A549 (cell line): ENCODE measurements at regions not wholly inside any gene's neighbourhood (a gene's known extent, or its start where the extent isn't known, plus 50 kb on each side); places are given as distances from the start of the nearest gene placed in this dataset.
"Not testable (repeated sequence)": the region's sequence is repeated elsewhere in the genome, so short reads cannot be mapped to it uniquely, and the experiment has no call there.

Experiments
- ATAC-seq, 2 experiments: fragments of 200-7000 bp in 1 of 2; fragments of >200 bp in 1 of 2; cut with Nextera tagmentation in 1 of 2; cut with Tn5 transposase in 1 of 2; 3 replicates each; pipeline versions ENCODE4 v1.8.0 to v1.9.1; 2018 to 2020; ENCODE audit warnings: mild to moderate bottlenecking in 1 of 2, moderate library complexity in 1 of 2
- CTCF ChIA-PET: fragments of 300-600 bp; sonication (Branson Sonifier 250); formaldehyde crosslinking; extraction: SDS; loops from one replicate; lab custom pipeline; 2021; ENCODE audit warnings: antibody characterized with exemption, inconsistent platforms; lab: Yijun Ruan, JAX
- POLR2A ChIA-PET: fragments of 350-600 bp; formaldehyde crosslinking; extraction: SDS; loops from one replicate; lab custom pipeline; 2021; ENCODE audit warnings: antibody characterized with exemption, inconsistent platforms; lab: Yijun Ruan, JAX
- DNase-seq, 2 experiments: peaks; one replicate each; pipeline versions ENCODE4 v3.0.0 to v3.0.0-alpha.2; 2011 to 2016; ENCODE audit warnings: low read depth in 1 of 2, low spot score in 1 of 2
- FAIRE-seq: peaks from 2 replicates; lab custom pipeline; 2011; peaks lifted over from hg19 to GRCh38; lab: Jason Lieb, UNC
- H3K27ac ChIP-seq, 2 experiments: fragments of >200 bp; sonication (Bioruptor Twin); formaldehyde crosslinking; 3 replicates each; pipeline ENCODE4 v1.5.1; 2016 to 2017
- H3K4me1 ChIP-seq: fragments of >200 bp; sonication (Bioruptor Twin); formaldehyde crosslinking; 3 replicates; pipeline ENCODE4 v1.6.1; 2016
- H3K4me2 ChIP-seq: fragments of >200 bp; sonication (Bioruptor Twin); formaldehyde crosslinking; 3 replicates; pipeline ENCODE4 v1.6.1; 2016
- H3K4me3 ChIP-seq: fragments of >200 bp; sonication (Bioruptor Twin); formaldehyde crosslinking; 3 replicates; pipeline ENCODE4 v1.5.1; 2016
- H3K9me3 ChIP-seq: fragments of >200 bp; sonication (Bioruptor Twin); formaldehyde crosslinking; 3 replicates; pipeline ENCODE4 v1.6.1; 2016
- EHMT2 ChIP-seq: fragments of 200-600 bp; sonication (generic); IDR thresholded peaks from 2 replicates; pipeline ENCODE4 v1.6.1; 2016; ENCODE audit warnings: antibody characterized with exemption, low read depth, mild to moderate bottlenecking, moderate library complexity
- ESRRA ChIP-seq: fragments of 150-350 bp; IDR thresholded peaks from 2 replicates; pipeline ENCODE4 v1.6.1; 2014; ENCODE audit warnings: mild to moderate bottlenecking, low read length, borderline replicate concordance
- FOSB ChIP-seq: fragments of 250-450 bp; sonication (Bioruptor Pico); IDR thresholded peaks from 2 replicates; pipeline ENCODE4 v1.5.0; 2020; ENCODE audit warnings: mild to moderate bottlenecking, moderate library complexity
- MAFK ChIP-seq: fragments of 450-650 bp; IDR thresholded peaks from 2 replicates; pipeline ENCODE4 v1.6.1; 2014; ENCODE audit not compliant: partially characterized antibody
- NFE2L2 ChIP-seq: fragments of 150-350 bp; conservative IDR thresholded peaks from 2 replicates; pipeline ENCODE4 v1.6.1; 2014; ENCODE audit warnings: low read length
- NPAS2 ChIP-seq: fragments of 250-450 bp; sonication (Bioruptor Pico); IDR thresholded peaks from 2 replicates; pipeline ENCODE4 v1.8.0; 2022; ENCODE audit warnings: mild to moderate bottlenecking, moderate library complexity, borderline replicate concordance
- NR3C1 ChIP-seq: fragments of >200 bp; sonication (Bioruptor Twin); formaldehyde crosslinking; IDR thresholded peaks from 3 replicates; pipeline ENCODE4 v1.6.1; 2017
- RAD21 ChIP-seq, 2 experiments: fragments of >200 bp in 1 of 2; sonication (Bioruptor Twin) in 1 of 2; formaldehyde crosslinking in 1 of 2; IDR thresholded peaks in 1 of 2; conservative IDR thresholded peaks in 1 of 2; 2 replicates in 1 of 2; 3 replicates in 1 of 2; pipeline ENCODE4 v1.6.1; 2012 to 2018; ENCODE audit warnings: inconsistent platforms in 1 of 2
- RNF2 ChIP-seq: fragments of 200-600 bp; sonication (generic); IDR thresholded peaks from 2 replicates; pipeline ENCODE4 v1.6.1; 2016; ENCODE audit warnings: low read depth, mild to moderate bottlenecking, antibody characterized with exemption, moderate library complexity, borderline replicate concordance
- TFCP2L1 ChIP-seq: fragments of 250-450 bp; sonication (Bioruptor Pico); IDR thresholded peaks from 2 replicates; pipeline ENCODE4 v1.5.0; 2021; ENCODE audit warnings: mild to moderate bottlenecking
- TP53 ChIP-seq: fragments of 250-450 bp; sonication (Bioruptor Pico); IDR thresholded peaks from 2 replicates; pipeline ENCODE4 v1.5.0; 2021; ENCODE audit warnings: mild to moderate bottlenecking, moderate library complexity
- ZC3H11A ChIP-seq: fragments of 450-650 bp; IDR thresholded peaks from 2 replicates; pipeline ENCODE4 v1.6.1; 2014; ENCODE audit warnings: antibody characterized with exemption, mild to moderate bottlenecking
- ZFP36 ChIP-seq: fragments of 450-650 bp; IDR thresholded peaks from 2 replicates; pipeline ENCODE4 v1.6.1; 2014; ENCODE audit warnings: borderline replicate concordance; ENCODE audit not compliant: partially characterized antibody
- ZNF302 ChIP-seq: fragments of 250-450 bp; sonication (Bioruptor Pico); IDR thresholded peaks from 2 replicates; pipeline ENCODE4 v1.9.0; 2021; ENCODE audit warnings: inconsistent platforms, mild to moderate bottlenecking, moderate library complexity
- WGBS: methylation state at CpG from one replicate; pipeline ENCODE4 v1.1.6; 2017; ENCODE audit errors: missing lambda C conversion rate; 5-methylcytosine and 5-hydroxymethylcytosine counted together
- TF ChIP-seq, protein P1 (sequence below): fragments of 250-450 bp; sonication (Bioruptor Pico); IDR thresholded peaks from 2 replicates; pipeline ENCODE4 v1.5.0; 2020; ENCODE audit warnings: low read depth, mild to moderate bottlenecking, moderate library complexity
- TF ChIP-seq, protein P2 (sequence below): fragments of >200 bp; sonication (Bioruptor Twin); formaldehyde crosslinking; IDR thresholded peaks from 2 replicates; pipeline ENCODE4 v1.6.1; 2016
- TF ChIP-seq, protein P3 (sequence below): fragments of 450-650 bp; IDR thresholded peaks from 2 replicates; pipeline ENCODE4 v1.6.1; 2014; ENCODE audit warnings: antibody characterized with exemption
- TF ChIP-seq, protein P4 (sequence below): IDR thresholded peaks from 2 replicates; pipeline ENCODE4 v1.6.1; 2012; ENCODE audit warnings: low read depth, borderline replicate concordance

DNA sequence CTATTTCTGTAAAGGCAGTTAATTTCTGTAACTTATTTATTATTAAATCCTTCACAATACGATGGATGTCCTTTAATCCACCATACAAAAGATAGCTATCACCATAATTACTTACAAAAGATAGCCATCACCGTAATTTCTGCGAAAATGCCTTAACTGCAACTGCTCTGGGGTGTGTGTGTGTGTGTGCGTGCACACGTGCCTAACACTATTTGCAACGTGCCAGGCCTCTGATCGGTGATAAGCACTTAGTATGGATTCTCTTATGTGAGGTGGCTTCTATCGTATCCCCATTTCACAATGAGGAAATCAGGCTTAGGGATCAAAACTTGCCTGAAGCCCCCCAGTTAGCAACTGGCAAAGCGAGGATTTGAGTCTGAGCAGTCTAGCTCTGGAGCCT is 67.1 kb upstream of the RBM24 start (continued):
- TF ChIP-seq, protein P1, sequence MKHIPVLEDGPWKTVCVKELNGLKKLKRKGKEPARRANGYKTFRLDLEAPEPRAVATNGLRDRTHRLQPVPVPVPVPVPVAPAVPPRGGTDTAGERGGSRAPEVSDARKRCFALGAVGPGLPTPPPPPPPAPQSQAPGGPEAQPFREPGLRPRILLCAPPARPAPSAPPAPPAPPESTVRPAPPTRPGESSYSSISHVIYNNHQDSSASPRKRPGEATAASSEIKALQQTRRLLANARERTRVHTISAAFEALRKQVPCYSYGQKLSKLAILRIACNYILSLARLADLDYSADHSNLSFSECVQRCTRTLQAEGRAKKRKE (CRISPR knock-in tag): no peak

DNA sequence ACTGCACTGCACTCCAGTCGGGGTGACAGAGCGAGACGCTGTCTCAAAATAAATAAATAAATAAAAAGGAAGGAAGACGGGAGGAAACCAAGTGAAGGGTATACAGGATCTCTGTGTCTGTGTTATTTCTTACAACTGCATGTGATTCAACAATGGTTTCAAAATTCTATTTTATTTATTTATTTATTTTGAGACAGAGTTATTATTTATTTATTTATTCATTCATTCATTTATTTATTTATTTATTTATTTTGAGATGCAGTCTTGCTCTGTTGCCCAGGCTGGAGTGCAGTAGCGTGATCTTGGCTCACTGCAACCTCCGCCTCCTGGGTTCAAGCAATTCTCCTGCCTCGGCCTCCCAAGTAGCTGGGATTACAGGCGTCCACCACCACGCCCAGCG is 64.2 kb upstream of the RBM24 start:
- POLR2A ChIA-PET, H3K9me3 ChIP-seq, FAIRE-seq, H3K4me1 ChIP-seq, H3K4me3 ChIP-seq, CTCF ChIA-PET, H3K27ac ChIP-seq, H3K4me2 ChIP-seq, DNase-seq, ATAC-seq: not testable (repeated sequence)
- 88% methylated on average over 10 of the region's 10 CpGs for WGBS
- peak; percentile 95 for TF ChIP-seq ZC3H11A

DNA sequence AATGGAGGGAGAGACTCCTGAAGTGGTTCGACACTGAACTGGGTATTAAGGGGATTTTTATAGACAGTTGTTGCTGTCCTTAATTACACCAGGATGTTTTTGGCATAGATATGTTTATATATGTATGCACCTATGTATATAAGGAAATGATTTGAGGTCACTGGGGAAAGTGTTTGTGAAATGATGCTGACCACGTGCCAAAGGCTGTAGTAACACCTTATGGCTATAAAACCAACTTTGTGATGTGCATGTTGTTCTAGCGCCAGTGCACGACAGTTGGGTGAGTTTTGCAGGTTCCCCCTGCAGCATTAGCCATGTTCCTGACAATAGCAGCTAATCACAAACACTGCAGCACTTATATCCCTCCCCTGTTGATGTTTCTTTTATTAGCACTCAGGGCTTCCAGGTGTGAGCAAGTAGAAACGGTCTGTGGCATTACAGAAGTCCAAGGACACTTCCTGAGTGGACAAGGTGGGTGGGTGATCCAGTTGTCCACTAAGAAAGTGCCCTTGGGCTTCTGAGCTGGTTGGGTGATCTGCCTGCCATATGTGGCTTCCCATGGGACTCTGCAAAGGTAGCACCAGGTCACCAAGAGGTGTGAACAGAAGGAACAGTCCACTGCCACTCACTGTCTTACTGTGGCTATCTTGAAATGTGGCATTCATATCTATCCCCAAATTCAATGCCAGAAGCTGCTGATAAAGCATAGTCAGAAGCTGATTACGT is 63.0 kb upstream of the RBM24 start:
- Histone ChIP-seq H3K4me1 (no peaks in the 10 kb centered on the region), H3K4me2 (no peak overlapping the region), H3K4me3 (no peak overlapping the region), H3K9me3 (no peaks in the 10 kb centered on the region), H3K27ac (no peak overlapping the region)
- no peak for TF ChIP-seq TP53 (CRISPR knock-in tag)
- no peak for TF ChIP-seq MAFK
- no peak for TF ChIP-seq ZFP36
- CTCF ChIA-PET: no interaction called here
- 55% methylated on average over 6 of the region's 6 CpGs for WGBS
- DNase-seq (no peak), ATAC-seq (no peak), FAIRE-seq (no peak)
- POLR2A ChIA-PET: no interaction called here

DNA sequence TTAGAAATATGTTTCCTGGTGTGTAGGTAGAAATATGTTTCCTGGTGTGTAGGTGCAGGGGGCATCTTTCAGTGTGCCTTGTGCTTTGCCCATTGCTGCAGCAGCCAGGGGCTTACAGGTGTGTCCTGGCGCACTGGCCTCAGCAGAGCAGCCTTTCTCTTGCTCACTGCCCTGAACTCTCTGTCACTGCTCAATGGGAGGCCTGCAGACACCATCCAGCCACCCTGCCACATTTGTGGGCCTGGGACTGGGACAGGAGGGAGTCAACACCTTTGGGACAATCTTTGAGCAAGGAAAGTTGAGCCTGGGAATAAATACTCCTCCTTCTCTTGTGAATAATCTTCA is 62.4 kb upstream of the RBM24 start:
- no peak for FAIRE-seq

DNA sequence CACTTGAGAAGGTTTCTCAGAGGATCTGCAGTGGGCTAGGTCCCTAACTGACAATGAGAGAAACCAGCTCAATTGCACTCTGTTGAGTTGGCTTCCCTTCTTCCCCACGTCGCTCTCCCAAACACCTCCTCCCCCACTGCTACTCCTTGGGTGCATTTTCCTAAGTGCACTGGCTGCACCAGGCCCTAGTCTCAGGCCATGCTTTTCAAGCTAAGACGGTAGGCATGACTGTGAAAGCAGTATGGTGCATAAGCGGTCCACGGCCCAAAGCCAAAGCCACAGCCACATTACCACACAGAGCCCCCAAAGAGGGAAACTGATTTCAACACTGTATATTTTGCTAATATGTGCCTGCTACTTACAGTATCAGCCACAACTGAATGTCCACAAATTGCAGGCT is 62.1 kb upstream of the RBM24 start:
- Histone ChIP-seq H3K9me3 (no peaks in the 10 kb centered on the region), H3K4me1 (no peaks in the 10 kb centered on the region), H3K4me2 (no peak overlapping the region), H3K4me3 (no peak overlapping the region), H3K27ac (no peak overlapping the region)
- WGBS: 84% methylated on average over 5 of the region's 5 CpGs
- FAIRE-seq (no peak), ATAC-seq (no peak), DNase-seq (no peak)
- ChIA-PET CTCF (no interaction called here), POLR2A (no interaction called here)
- TF ChIP-seq ZNF302 (CRISPR knock-in tag) (no peak), MAFK (peak; percentile 37)
- TF ChIP-seq, protein P2, sequence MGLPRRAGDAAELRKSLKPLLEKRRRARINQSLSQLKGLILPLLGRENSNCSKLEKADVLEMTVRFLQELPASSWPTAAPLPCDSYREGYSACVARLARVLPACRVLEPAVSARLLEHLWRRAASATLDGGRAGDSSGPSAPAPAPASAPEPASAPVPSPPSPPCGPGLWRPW: no peak
- TF ChIP-seq, protein P3, sequence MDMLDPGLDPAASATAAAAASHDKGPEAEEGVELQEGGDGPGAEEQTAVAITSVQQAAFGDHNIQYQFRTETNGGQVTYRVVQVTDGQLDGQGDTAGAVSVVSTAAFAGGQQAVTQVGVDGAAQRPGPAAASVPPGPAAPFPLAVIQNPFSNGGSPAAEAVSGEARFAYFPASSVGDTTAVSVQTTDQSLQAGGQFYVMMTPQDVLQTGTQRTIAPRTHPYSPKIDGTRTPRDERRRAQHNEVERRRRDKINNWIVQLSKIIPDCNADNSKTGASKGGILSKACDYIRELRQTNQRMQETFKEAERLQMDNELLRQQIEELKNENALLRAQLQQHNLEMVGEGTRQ: no peak

More for the DNA sequence above, 62.4 kb upstream of the RBM24 start:
- 100% methylated on average over 1 of the region's 1 CpG for WGBS
- Histone ChIP-seq H3K4me1 (no peaks in the 10 kb centered on the region), H3K4me2 (no peak overlapping the region), H3K9me3 (no peaks in the 10 kb centered on the region), H3K27ac (no peak overlapping the region), H3K4me3 (no peak overlapping the region)
- ChIA-PET CTCF (no interaction called here), POLR2A (no interaction called here)
- no peak for TF ChIP-seq FOSB (CRISPR knock-in tag)
- no peak for TF ChIP-seq NR3C1
- TF ChIP-seq, protein P4, sequence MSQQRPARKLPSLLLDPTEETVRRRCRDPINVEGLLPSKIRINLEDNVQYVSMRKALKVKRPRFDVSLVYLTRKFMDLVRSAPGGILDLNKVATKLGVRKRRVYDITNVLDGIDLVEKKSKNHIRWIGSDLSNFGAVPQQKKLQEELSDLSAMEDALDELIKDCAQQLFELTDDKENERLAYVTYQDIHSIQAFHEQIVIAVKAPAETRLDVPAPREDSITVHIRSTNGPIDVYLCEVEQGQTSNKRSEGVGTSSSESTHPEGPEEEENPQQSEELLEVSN: no peak
- TF ChIP-seq ZNF302 (CRISPR knock-in tag): no peak
- no peak for TF ChIP-seq EHMT2
- TF ChIP-seq RNF2: no peak
- TF ChIP-seq MAFK: no peak
- TF ChIP-seq ESRRA: no peak
- no peak for TF ChIP-seq NFE2L2
- no peak for TF ChIP-seq RAD21 (conservative IDR thresholded peaks at IDR 0.05 in 1 of 2, IDR thresholded peaks at IDR 0.05 in 1 of 2)
- TF ChIP-seq TFCP2L1: no peak
- TF ChIP-seq NPAS2 (CRISPR knock-in tag): no peak
- ATAC-seq (no peak), DNase-seq (no peak)
